HG03139 (cell line): ENCODE measurements at regions not wholly inside any gene's neighbourhood (a gene's known extent, or its start where the extent isn't known, plus 50 kb on each side); places are given as distances from the start of the nearest gene placed in this dataset.

Experiments used
- ATAC-seq: cut with Tn5 transposase; IDR thresholded peaks from one replicate; pipeline ENCODE4 v1.9.1; 2021; ENCODE audit not compliant: unreplicated experiment

- no peak for ATAC-seq
Observed at GRCh38 chr5:124395926-124396325, 350.5 kb downstream of the ZNF608 start.

GRCh38 chr5:124395287-124395686 lies 351.2 kb downstream of the ZNF608 start:
- no peak for ATAC-seq

GRCh38 chr5:124394700-124395245 lies 351.7 kb downstream of the ZNF608 start:
- ATAC-seq = no peak

GRCh38 chr5:124393584-124394379 lies 352.7 kb downstream of the ZNF608 start:
- no peak for ATAC-seq

GRCh38 chr5:124383693-124384092 lies 362.7 kb downstream of the ZNF608 start:
- no peak for ATAC-seq

- no peak for ATAC-seq
Observed at GRCh38 chr5:124377386-124377785, 369.1 kb downstream of the ZNF608 start.

GRCh38 chr5:124373883-124374282 lies 372.6 kb downstream of the ZNF608 start:
- ATAC-seq = no peak

GRCh38 chr5:124372457-124372856 lies 374.0 kb downstream of the ZNF608 start:
- ATAC-seq = no peak

- no peak for ATAC-seq
Observed at GRCh38 chr5:124371111-124371706, 375.2 kb downstream of the ZNF608 start.

GRCh38 chr5:124370601-124371000 lies 375.8 kb downstream of the ZNF608 start:
- no peak for ATAC-seq

GRCh38 chr5:124365361-124365801 lies 381.1 kb downstream of the ZNF608 start:
- ATAC-seq = no peak

- ATAC-seq = no peak
Observed at GRCh38 chr5:124355928-124356327, 390.5 kb downstream of the ZNF608 start.

GRCh38 chr5:124353016-124353415 lies 393.4 kb downstream of the ZNF608 start:
- ATAC-seq = no peak

GRCh38 chr5:124352312-124352711 lies 394.1 kb downstream of the ZNF608 start:
- ATAC-seq = no peak

- ATAC-seq = no peak
Observed at GRCh38 chr5:124349931-124350330, 396.5 kb downstream of the ZNF608 start.

- ATAC-seq = no peak
Observed at GRCh38 chr5:124343451-124343867, 403.0 kb downstream of the ZNF608 start.

- ATAC-seq = no peak
Observed at GRCh38 chr5:124342986-124343385, 403.5 kb downstream of the ZNF608 start.

GRCh38 chr5:124342584-124342983 lies 403.9 kb downstream of the ZNF608 start:
- ATAC-seq = no peak

- no peak for ATAC-seq
Observed at GRCh38 chr5:124342027-124342471, 404.4 kb downstream of the ZNF608 start.

GRCh38 chr5:124341066-124341858 lies 405.2 kb downstream of the ZNF608 start:
- ATAC-seq = no peak

- no peak for ATAC-seq
Observed at GRCh38 chr5:124337996-124338395, 408.4 kb downstream of the ZNF608 start.
